Stomach (tissue), 4 donors: ENCODE measurements at regions not wholly inside any gene's neighbourhood (a gene's known extent, or its start where the extent isn't known, plus 50 kb on each side); places are given as distances from the start of the nearest gene placed in this dataset.

Experiments used
- CTCF ChIP-seq, 7 experiments: fragments of 450-650 bp in 4 of 7; fragments of 200-600 bp in 3 of 7; sonication (generic) in 3 of 7; IDR thresholded peaks; one replicate each; pipeline ENCODE4 v1.5.1; 2016 to 2019; ENCODE audit warnings: antibody characterized with exemption in 7 of 7, control low read depth in 2 of 7, mild to moderate bottlenecking in 1 of 7
- POLR2AphosphoS5 ChIP-seq, 3 donors: sonication (generic); formaldehyde crosslinking; IDR thresholded peaks; one replicate each; pipeline ENCODE4 v1.6.1; 2016; ENCODE audit warnings: antibody characterized with exemption in 3 of 3

GRCh38 chr3:157982359-157982758 lies 123.9 kb downstream of the SHOX2 start:
- TF ChIP-seq POLR2AphosphoS5 (IDR thresholded peaks at IDR 0.05) = no peak
- TF ChIP-seq CTCF (IDR thresholded peaks at IDR 0.05) = no peak
